K562 (cell line): ENCODE measurements at regions not wholly inside any gene's neighbourhood (a gene's known extent, or its start where the extent isn't known, plus 50 kb on each side); places are given as distances from the start of the nearest gene placed in this dataset.

Experiments
- ATAC-seq: fragments of 200-7000 bp; cut with Tn5 transposase; 3 replicates; pipeline ENCODE4 v1.9.1; 2020; ENCODE audit warnings: moderate library complexity
- BruUV-seq: library from RNA; stranded (reverse); fragments of 400-500 nt; replicated peaks from 2 replicates; lab custom pipeline; 2021; lab: Mats Ljungman, UMichigan
- CTCF ChIA-PET: fragments of 300-600 bp; formaldehyde crosslinking; extraction: SDS; loops from one replicate; lab custom pipeline; 2021; ENCODE audit warnings: low intra/inter-chr PET ratio; lab: Yijun Ruan, JAX
- POLR2A ChIA-PET: fragments of 300-600, 350-650 bp; sonication (Branson Sonifier 250); formaldehyde crosslinking; extraction: SDS; loops from one replicate; lab custom pipeline; 2021; ENCODE audit warnings: antibody characterized with exemption, inconsistent platforms; lab: Yijun Ruan, JAX
- DNase-seq, 4 experiments: peaks; one replicate each; pipeline versions ENCODE4 v3.0.0 to v3.0.0-alpha.2; 2011 to 2018; ENCODE audit warnings: low spot score in 3 of 4, mixed read lengths in 3 of 4; ENCODE audit errors: extremely low read depth in 1 of 4
- FAIRE-seq: peaks from 2 replicates; lab custom pipeline; 2011; peaks lifted over from hg19 to GRCh38; lab: Jason Lieb, UNC
- H2AFZ ChIP-seq: 2 replicates; pipeline ENCODE4 v1.6.0; 2011; ENCODE audit warnings: low read depth, low read length, control low read depth, inconsistent platforms
- H3K27ac ChIP-seq: fragments of 200-600 bp; 3 replicates; pipeline ENCODE4 v1.8.0; 2011; ENCODE audit warnings: low read depth, mild to moderate bottlenecking, control low read depth, inconsistent platforms, low read length, moderate library complexity, mixed read lengths; ENCODE audit errors: extremely low read depth
- H3K27me3 ChIP-seq, 2 experiments: fragments of 300-600 bp in 1 of 2; 2 replicates in 1 of 2; 3 replicates in 1 of 2; pipeline versions ENCODE4 v1.6.0 to v1.8.0; 2011; ENCODE audit warnings: inconsistent platforms in 2 of 2, low read length in 2 of 2, mild to moderate bottlenecking in 1 of 2, mixed read lengths in 1 of 2, moderate library complexity in 1 of 2; ENCODE audit not compliant: control insufficient read depth in 2 of 2, insufficient read depth in 2 of 2
- H3K36me3 ChIP-seq: fragments of 300-600 bp; 3 replicates; pipeline ENCODE4 v1.8.0; 2011; ENCODE audit warnings: mild to moderate bottlenecking, low read length, inconsistent platforms; ENCODE audit not compliant: control insufficient read depth, insufficient read depth
- H3K4me1 ChIP-seq, 2 experiments: fragments of 200-600 bp in 1 of 2; replicated peaks in 1 of 2; 2 replicates in 1 of 2; 3 replicates in 1 of 2; pipeline versions ENCODE4 v1.5.1 to v1.8.0; 2011; ENCODE audit warnings: inconsistent platforms in 2 of 2, low read length in 2 of 2, mild to moderate bottlenecking in 1 of 2, mixed read lengths in 1 of 2, moderate library complexity in 1 of 2; ENCODE audit not compliant: control insufficient read depth in 2 of 2, insufficient read depth in 2 of 2
- H3K4me2 ChIP-seq: 2 replicates; pipeline ENCODE4 v1.6.1; 2011; ENCODE audit warnings: low read length, control low read depth, inconsistent platforms, mixed read lengths; ENCODE audit not compliant: insufficient read depth
- H3K4me3 ChIP-seq: fragments of 200-600 bp; sonication (generic), shearing (Covaris generic); 2 replicates; pipeline ENCODE4 v1.5.1; 2016; ENCODE audit warnings: control low read depth, inconsistent platforms
- H3K79me2 ChIP-seq: fragments of 200-600 bp; 3 replicates; pipeline ENCODE4 v1.8.0; 2011; ENCODE audit warnings: low read length, inconsistent platforms; ENCODE audit not compliant: control insufficient read depth, insufficient read depth
- H3K9ac ChIP-seq, 2 experiments: 2 replicates each; pipeline versions ENCODE4 v1.6.0 to v1.6.1; 2011; ENCODE audit warnings: low read depth in 2 of 2, low read length in 2 of 2, control low read depth in 1 of 2, inconsistent platforms in 1 of 2, mild to moderate bottlenecking in 1 of 2, mixed read lengths in 1 of 2; ENCODE audit not compliant: insufficient read depth in 1 of 2
- H3K9me1 ChIP-seq: one replicate; pipeline ENCODE4 v1.6.0; 2011; ENCODE audit warnings: inconsistent platforms, mild to moderate bottlenecking, low read length, moderate library complexity; ENCODE audit not compliant: control insufficient read depth, insufficient read depth
- H3K9me3 ChIP-seq: replicated peaks from 2 replicates; pipeline ENCODE4 v1.5.1; 2011; ENCODE audit warnings: low read depth, low read length, inconsistent platforms; ENCODE audit not compliant: control insufficient read depth, insufficient read depth
- H4K20me1 ChIP-seq: replicated peaks from 2 replicates; pipeline ENCODE4 v1.6.1; 2011; ENCODE audit warnings: low read length, inconsistent platforms, mixed read lengths; ENCODE audit not compliant: control insufficient read depth, insufficient read depth
- E2F4 ChIP-seq: sonication (generic); formaldehyde crosslinking; IDR thresholded peaks from 2 replicates; pipeline ENCODE4 v1.8.0; 2022; ENCODE audit warnings: mild to moderate bottlenecking, low read depth, missing genetic modification reagents
- HNRNPLL ChIP-seq: fragments of 200-400 bp; formaldehyde crosslinking; IDR thresholded peaks from 2 replicates; pipeline ENCODE4 v1.6.1; 2017; ENCODE audit warnings: low read length, low read depth, mild to moderate bottlenecking; ENCODE audit not compliant: poor library complexity, severe bottlenecking
- L3MBTL2 ChIP-seq: fragments of 450-650 bp; IDR thresholded peaks from 2 replicates; pipeline ENCODE4 v1.6.1; 2016; ENCODE audit warnings: mild to moderate bottlenecking, moderate library complexity
- NCOA6 ChIP-seq: fragments of 450-650 bp; IDR thresholded peaks from 2 replicates; pipeline ENCODE4 v1.6.1; 2017; ENCODE audit warnings: mild to moderate bottlenecking
- SMARCC2 ChIP-seq: fragments of 450-650 bp; IDR thresholded peaks from 2 replicates; pipeline ENCODE4 v1.6.1; 2017; ENCODE audit warnings: antibody characterized with exemption, moderate library complexity, mild to moderate bottlenecking, low read depth
- XRCC4 ChIP-seq: IDR thresholded peaks from one replicate; pipeline ENCODE4 v1.6.1; 2011; ENCODE audit not compliant: insufficient read depth, insufficient read length; ENCODE audit errors: extremely low read depth
- ZNF197 ChIP-seq: fragments of 200-800 bp; sonication (Bioruptor generic); IDR thresholded peaks from 2 replicates; pipeline ENCODE4 v1.6.1; 2016; ENCODE audit warnings: low read depth, missing genetic modification characterization, missing compliant biosample characterization
- WGBS: fragments of 100-300 bp; shearing (Covaris generic); methylation state at CpG from one replicate; pipeline ENCODE4 v1.1.6; 2016; ENCODE audit warnings: low coverage, mixed read lengths; ENCODE audit not compliant: insufficient coverage; ENCODE audit errors: missing lambda C conversion rate; 5-methylcytosine and 5-hydroxymethylcytosine counted together
- in situ Hi-C: fragments of 300-500 bp; cut with MboI; formaldehyde crosslinking; loops from 4 replicates; pipeline ENCODE4 v1.15.0; 2018; ENCODE audit warnings: inconsistent platforms, mixed read lengths
- intact Hi-C: fragments of 100-400 bp; cut with micrococcal nuclease; formaldehyde crosslinking; loops from 2 replicates; pipeline ENCODE4 v1.14.2; 2022

- TF ChIP-seq HNRNPLL (no peak), NCOA6 (no peak)
- in situ Hi-C loops, result no loop called here
- H3K4me1 ChIP-seq, result peaks cover 3 to 6% of the 10 kb centered on the region in 2 experiments; a peak in 3 of 5 replicates
- BruUV-seq, result no TSS peak
- DNase-seq, result peak in 1 of 4 experiments; percentile 10
- no peaks in the 10 kb centered on the region for H3K36me3 ChIP-seq
- H3K9me1 ChIP-seq, result no peaks in the 10 kb centered on the region
- ATAC-seq, result no peak
- H3K4me2 ChIP-seq, result no peak overlapping the region
- no peaks in the 10 kb centered on the region for H3K9me3 ChIP-seq
- H2AFZ ChIP-seq, result peak overlapping the region; percentile 5; the same call in 1 of the 2 replicates
- no peaks in the 10 kb centered on the region for H3K79me2 ChIP-seq
- no peak overlapping the region for H3K9ac ChIP-seq
- no peak overlapping the region for H3K27ac ChIP-seq
- H4K20me1 ChIP-seq, result no peaks in the 10 kb centered on the region
- CTCF ChIA-PET, result no interaction called here
- intact Hi-C loops, result no loop called here
- POLR2A ChIA-PET, result interaction anchor here (1.2 kb wide), 1 partner anchor 26 kb away, joined by 4 read pairs; no protein-coding TSS in a partner anchor
- 65% methylated on average over 5 of the region's 5 CpGs for WGBS
- H3K27me3 ChIP-seq, result no peaks in the 10 kb centered on the region
- no peak overlapping the region for H3K4me3 ChIP-seq
- FAIRE-seq, result no peak
Observed at GRCh38 chr6:15166121-15166520, 79.7 kb upstream of the JARID2 start.

GRCh38 chr6:15170126-15170525, 75.7 kb upstream of the JARID2 start:
- WGBS, result 78% methylated on average over 8 of the region's 8 CpGs
- POLR2A ChIA-PET, result interaction anchor here (0.7 to 1.7 kb wide), 7 partner anchors 9 to 130 kb away, joined by 3 to 4 read pairs (median 3); no protein-coding TSS in a partner anchor

More at GRCh38 chr6:15170126-15170525, 75.7 kb upstream of the JARID2 start:
- TF ChIP-seq ZNF197 (CRISPR knock-in tag), result no peak
- TF ChIP-seq SMARCC2, result no peak
- no peak for TF ChIP-seq XRCC4
- TF ChIP-seq L3MBTL2, result no peak
- no peak for TF ChIP-seq E2F4 (CRISPR knock-in tag)
- in situ Hi-C loops, result no loop called here
- Histone ChIP-seq H3K27ac (no peak overlapping the region), H3K4me1 (no peaks in the 10 kb centered on the region), H4K20me1 (no peaks in the 10 kb centered on the region), H2AFZ (peak overlapping the region; percentile 43), H3K9me1 (no peaks in the 10 kb centered on the region), H3K79me2 (no peaks in the 10 kb centered on the region), H3K36me3 (no peaks in the 10 kb centered on the region), H3K27me3 (no peaks in the 10 kb centered on the region), H3K4me2 (no peak overlapping the region), H3K9me3 (no peaks in the 10 kb centered on the region), H3K4me3 (no peak overlapping the region), H3K9ac (no peak overlapping the region; a peak in 1 of 4 replicates)
- BruUV-seq, result no TSS peak
- intact Hi-C loops, result no loop called here
- FAIRE-seq (no peak), DNase-seq (peak in 1 of 4 experiments; percentile 12), ATAC-seq (peak; percentile 18; the same call in 2 of the 3 replicates)
- CTCF ChIA-PET, result no interaction called here
